ENCODE measurements at regions not wholly inside any gene's neighbourhood (a gene's known extent, or its start where the extent isn't known, plus 50 kb on each side); places are given as distances from the start of the nearest gene placed in this dataset.

DNA sequence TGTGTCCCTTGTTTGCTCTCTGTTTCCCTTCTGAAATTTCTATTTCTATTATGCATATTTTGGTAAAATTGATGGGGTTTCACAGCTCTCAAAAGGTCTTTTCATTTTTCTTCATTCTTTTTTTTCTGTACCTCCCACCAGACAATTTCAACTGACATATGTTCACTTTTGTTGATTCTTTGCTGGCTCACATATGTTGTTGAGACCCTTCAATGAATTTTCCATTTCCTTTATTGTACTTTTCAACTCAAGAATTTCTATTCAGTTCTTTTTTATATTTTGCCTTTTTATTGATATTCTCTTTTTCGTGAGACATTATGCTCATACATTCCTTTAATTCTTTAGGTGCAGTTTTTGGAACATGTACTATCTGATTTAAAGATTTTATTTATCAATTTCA is 102.6 kb upstream of the GRIK1 start:
- TF ChIP-seq CTCF (IDR thresholded peaks at IDR 0.05), result no peak
- no peak for TF ChIP-seq POLR2AphosphoS5 (IDR thresholded peaks at IDR 0.05)
- TF ChIP-seq EP300 (IDR thresholded peaks at IDR 0.05), result no peak

Data from gastroesophageal sphincter (tissue), 3 donors.